Testis (tissue), 2 donors: ENCODE measurements at regions not wholly inside any gene's neighbourhood (a gene's known extent, or its start where the extent isn't known, plus 50 kb on each side); places are given as distances from the start of the nearest gene placed in this dataset.

Experiments used
- DNase-seq: peaks from one replicate; pipeline ENCODE4 v3.0.0-alpha.2; 2019
- H3K27ac ChIP-seq, 2 donors: fragments of 200-600 bp; sonication (generic); one replicate each; pipeline ENCODE4 v1.5.1; 2019
- H3K27me3 ChIP-seq: fragments of 200-600 bp; sonication (generic); one replicate; pipeline ENCODE4 v1.5.1; 2019
- H3K36me3 ChIP-seq: fragments of 200-600 bp; sonication (generic); one replicate; pipeline ENCODE4 v1.5.1; 2017; ENCODE audit warnings: low read depth; ENCODE audit errors: missing control alignments
- H3K4me1 ChIP-seq: fragments of 200-600 bp; sonication (generic); one replicate; pipeline ENCODE4 v1.5.1; 2019
- H3K4me3 ChIP-seq, 2 donors: fragments of 200-600 bp; sonication (generic); one replicate each; pipeline ENCODE4 v1.5.1; 2017 to 2019
- H3K9me3 ChIP-seq: fragments of 200-600 bp; sonication (generic); one replicate; pipeline ENCODE4 v1.5.1; 2017
- POLR2A ChIP-seq: fragments of 450-650 bp; IDR thresholded peaks from one replicate; pipeline ENCODE4 v1.6.1; 2017; ENCODE audit warnings: antibody characterized with exemption, mild to moderate bottlenecking, moderate library complexity
- WGBS, 2 donors: methylation state at CpG; one replicate each; pipeline ENCODE4 v1.1.5; 2018; 5-methylcytosine and 5-hydroxymethylcytosine counted together
- intact Hi-C: fragments of 100-400 bp; cut with DNase I; formaldehyde crosslinking; loops from one replicate; pipeline ENCODE4 v1.15.1; 2023; ENCODE audit warnings: low total_unique reads
- TF ChIP-seq, protein P1 (sequence below), 3 experiments: fragments of 450-650 bp in 2 of 3; fragments of 200-600 bp in 1 of 3; sonication (generic) in 1 of 3; IDR thresholded peaks; one replicate each; pipeline ENCODE4 v1.5.1; 2016 to 2019; ENCODE audit warnings: antibody characterized with exemption in 3 of 3, mild to moderate bottlenecking in 2 of 3, moderate library complexity in 1 of 3

- Histone ChIP-seq H3K36me3 (no peaks in the 10 kb centered on the region), H3K4me3 (no peak overlapping the region), H3K4me1 (peaks cover 9% of the 10 kb centered on the region), H3K27me3 (no peaks in the 10 kb centered on the region), H3K9me3 (no peaks in the 10 kb centered on the region), H3K27ac (no peak overlapping the region)
- TF ChIP-seq POLR2A, result no peak
- TF ChIP-seq, protein P1, sequence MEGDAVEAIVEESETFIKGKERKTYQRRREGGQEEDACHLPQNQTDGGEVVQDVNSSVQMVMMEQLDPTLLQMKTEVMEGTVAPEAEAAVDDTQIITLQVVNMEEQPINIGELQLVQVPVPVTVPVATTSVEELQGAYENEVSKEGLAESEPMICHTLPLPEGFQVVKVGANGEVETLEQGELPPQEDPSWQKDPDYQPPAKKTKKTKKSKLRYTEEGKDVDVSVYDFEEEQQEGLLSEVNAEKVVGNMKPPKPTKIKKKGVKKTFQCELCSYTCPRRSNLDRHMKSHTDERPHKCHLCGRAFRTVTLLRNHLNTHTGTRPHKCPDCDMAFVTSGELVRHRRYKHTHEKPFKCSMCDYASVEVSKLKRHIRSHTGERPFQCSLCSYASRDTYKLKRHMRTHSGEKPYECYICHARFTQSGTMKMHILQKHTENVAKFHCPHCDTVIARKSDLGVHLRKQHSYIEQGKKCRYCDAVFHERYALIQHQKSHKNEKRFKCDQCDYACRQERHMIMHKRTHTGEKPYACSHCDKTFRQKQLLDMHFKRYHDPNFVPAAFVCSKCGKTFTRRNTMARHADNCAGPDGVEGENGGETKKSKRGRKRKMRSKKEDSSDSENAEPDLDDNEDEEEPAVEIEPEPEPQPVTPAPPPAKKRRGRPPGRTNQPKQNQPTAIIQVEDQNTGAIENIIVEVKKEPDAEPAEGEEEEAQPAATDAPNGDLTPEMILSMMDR (IDR thresholded peaks at IDR 0.05), result no peak
- intact Hi-C loops, result no loop called here
- no peak for DNase-seq
- WGBS, 2 donors, result 90 to 91% methylated on average over 5 of the region's 5 CpGs
Measured at GRCh38 chr21:16590641-16591292, 861.0 kb downstream of the USP25 start.

DNA sequence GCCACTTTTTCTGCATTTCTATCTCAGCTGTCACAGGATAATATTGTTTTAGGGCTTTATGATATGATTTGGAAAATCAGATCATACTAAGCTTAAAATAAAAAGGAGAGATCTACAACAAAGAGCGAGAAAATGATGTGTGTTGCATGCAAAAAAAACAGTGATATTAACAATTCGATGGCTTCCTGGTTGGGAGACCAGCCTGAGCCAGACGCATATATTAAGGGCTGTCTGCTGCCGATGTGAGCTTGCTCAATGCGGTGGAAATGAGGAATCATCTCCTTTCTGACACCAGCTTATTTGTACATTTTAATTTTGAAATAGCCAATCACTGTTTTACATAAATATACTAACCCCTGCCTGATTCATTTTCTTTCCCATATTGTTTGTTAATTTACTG is 862.6 kb downstream of the USP25 start:
- no peaks in the 10 kb centered on the region for H3K9me3 ChIP-seq
- no peaks in the 10 kb centered on the region for H3K36me3 ChIP-seq
- no peak overlapping the region for H3K4me3 ChIP-seq
- no peak overlapping the region for H3K27ac ChIP-seq
- WGBS, 2 donors, result 89 to 91% methylated on average over 5 of the region's 5 CpGs
- no peaks in the 10 kb centered on the region for H3K27me3 ChIP-seq
- DNase-seq, result no peak
- intact Hi-C loops, result no loop called here
- TF ChIP-seq, protein P1 (IDR thresholded peaks at IDR 0.05), result no peak
- TF ChIP-seq POLR2A, result no peak
- peaks cover 5% of the 10 kb centered on the region for H3K4me1 ChIP-seq

DNA sequence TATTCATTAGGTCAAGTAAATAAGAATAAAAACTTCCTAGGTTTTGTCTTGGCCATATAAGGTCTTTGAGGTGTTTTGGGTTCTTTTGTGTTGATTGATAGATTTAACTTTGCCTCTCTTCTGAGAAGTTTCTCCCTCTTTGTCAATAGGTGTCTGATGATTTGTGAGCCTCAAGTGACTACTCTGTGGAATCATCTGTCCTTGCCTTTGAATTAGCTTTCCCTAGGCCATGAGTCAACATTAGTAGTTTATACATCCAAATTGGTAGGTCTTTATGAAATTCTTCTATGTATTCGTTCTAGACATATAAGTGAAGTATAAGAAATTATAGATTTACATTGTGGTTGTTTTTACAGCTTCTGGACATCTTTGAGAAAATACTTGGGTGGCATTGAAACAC is 864.4 kb downstream of the USP25 start:
- Histone ChIP-seq H3K4me3 (no peak overlapping the region), H3K9me3 (no peaks in the 10 kb centered on the region), H3K4me1 (no peaks in the 10 kb centered on the region), H3K27me3 (no peaks in the 10 kb centered on the region), H3K36me3 (no peaks in the 10 kb centered on the region), H3K27ac (no peak overlapping the region)
- no peak for TF ChIP-seq POLR2A
- TF ChIP-seq, protein P1 (IDR thresholded peaks at IDR 0.05), result no peak
- intact Hi-C loops, result no loop called here
- no peak for DNase-seq
- WGBS, 2 donors, result 91 to 96% methylated on average over 1 of the region's 1 CpG

DNA sequence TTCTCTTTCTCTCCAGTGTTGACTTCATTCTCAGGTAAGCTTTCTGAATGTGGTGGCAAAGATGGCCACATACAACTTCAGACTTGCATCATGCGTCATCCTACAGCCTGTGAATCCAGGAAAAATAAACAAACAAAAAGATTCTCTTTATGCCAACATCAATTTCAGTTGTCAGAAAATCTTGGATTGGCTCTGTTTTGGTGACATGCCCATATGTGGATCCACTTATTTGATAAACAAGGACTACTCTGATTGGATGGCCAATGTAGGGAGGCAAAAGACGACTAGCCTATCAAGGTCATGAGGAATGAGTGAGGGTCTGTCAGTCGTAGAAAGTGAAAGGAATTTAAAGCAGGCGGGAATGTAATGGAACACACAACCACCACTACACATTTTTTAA is 866.6 kb downstream of the USP25 start:
- H3K27ac ChIP-seq, result no peak overlapping the region
- 53 to 59% methylated on average over 4 of the region's 4 CpGs for WGBS, 2 donors
- H3K4me1 ChIP-seq, result no peaks in the 10 kb centered on the region
- intact Hi-C loops, result no loop called here
- no peak overlapping the region for H3K4me3 ChIP-seq
- TF ChIP-seq, protein P1 (IDR thresholded peaks at IDR 0.05), result no peak
- no peak for TF ChIP-seq POLR2A
- no peak for DNase-seq
- no peaks in the 10 kb centered on the region for H3K9me3 ChIP-seq
- H3K27me3 ChIP-seq, result no peaks in the 10 kb centered on the region
- H3K36me3 ChIP-seq, result no peaks in the 10 kb centered on the region

DNA sequence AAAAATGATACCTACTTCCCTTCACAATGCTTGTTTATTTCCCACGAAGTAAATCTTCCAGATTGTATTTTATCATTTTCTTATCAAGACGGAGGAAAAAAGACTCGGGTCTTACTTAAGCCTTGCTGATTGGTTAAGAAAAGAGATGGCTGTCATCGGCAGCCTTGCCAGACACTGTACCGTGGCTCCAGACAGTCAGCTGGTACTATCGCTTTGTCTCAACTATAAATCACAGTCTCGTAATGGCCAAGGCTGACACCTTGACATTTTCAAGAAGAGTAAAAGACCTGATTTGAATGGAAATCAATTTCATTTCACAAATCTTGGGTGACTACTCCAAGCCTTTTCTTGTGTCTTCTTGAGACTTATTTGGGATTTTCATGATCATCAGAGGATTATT is 868.0 kb downstream of the USP25 start:
- H3K36me3 ChIP-seq, result no peaks in the 10 kb centered on the region
- no peak overlapping the region for H3K27ac ChIP-seq
- TF ChIP-seq POLR2A, result no peak
- TF ChIP-seq, protein P1 (IDR thresholded peaks at IDR 0.05), result no peak
- H3K9me3 ChIP-seq, result no peaks in the 10 kb centered on the region
- H3K4me3 ChIP-seq, result no peak overlapping the region
- no peaks in the 10 kb centered on the region for H3K4me1 ChIP-seq
- H3K27me3 ChIP-seq, result no peaks in the 10 kb centered on the region
- no peak for DNase-seq
- intact Hi-C loops, result no loop called here
- 74% methylated on average over 7 of the region's 7 CpGs for WGBS, 2 donors
